ENCODE measurements at regions not wholly inside any gene's neighbourhood (a gene's known extent, or its start where the extent isn't known, plus 50 kb on each side); places are given as distances from the start of the nearest gene placed in this dataset.
A peak's percentile ranks its signal among the peaks of the same experiment; 100 is the strongest.

DNA sequence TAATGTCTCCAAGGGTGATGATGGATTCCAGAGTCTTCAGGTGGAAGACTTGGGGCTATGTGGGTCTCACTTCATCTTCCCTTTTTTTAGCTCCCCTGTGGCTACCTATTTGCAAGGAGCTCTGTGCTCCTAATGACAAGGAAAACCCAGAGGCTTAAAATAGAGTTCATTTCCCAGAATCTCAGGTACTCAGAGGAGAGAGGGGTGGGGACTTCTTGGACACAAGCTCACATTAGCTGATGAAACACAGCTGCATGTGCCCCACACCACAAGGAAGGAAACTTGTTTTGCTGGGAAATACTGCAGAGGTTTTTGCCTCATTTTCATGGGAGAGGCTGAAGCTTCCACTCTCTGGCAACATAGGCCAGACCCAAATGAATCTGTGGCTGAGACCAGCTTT lies 138.6 kb upstream of the SLC1A4 start:
- no peak overlapping the region for H2AFZ ChIP-seq (ENCODE audit: low read depth, low read length)
- H3K36me3 ChIP-seq (ENCODE audit: insufficient read depth, low read length): no peaks in the 10 kb centered on the region
- H3K4me1 ChIP-seq (ENCODE audit: insufficient read depth, low read length): peaks cover 25% of the 10 kb centered on the region
- no peaks in the 10 kb centered on the region for H3K9me3 ChIP-seq (ENCODE audit: low read length)
- H3K27me3 ChIP-seq (ENCODE audit: insufficient read depth, low read length): no peaks in the 10 kb centered on the region
- no peak overlapping the region for H3K4me3 ChIP-seq (ENCODE audit: low read length)

DNA sequence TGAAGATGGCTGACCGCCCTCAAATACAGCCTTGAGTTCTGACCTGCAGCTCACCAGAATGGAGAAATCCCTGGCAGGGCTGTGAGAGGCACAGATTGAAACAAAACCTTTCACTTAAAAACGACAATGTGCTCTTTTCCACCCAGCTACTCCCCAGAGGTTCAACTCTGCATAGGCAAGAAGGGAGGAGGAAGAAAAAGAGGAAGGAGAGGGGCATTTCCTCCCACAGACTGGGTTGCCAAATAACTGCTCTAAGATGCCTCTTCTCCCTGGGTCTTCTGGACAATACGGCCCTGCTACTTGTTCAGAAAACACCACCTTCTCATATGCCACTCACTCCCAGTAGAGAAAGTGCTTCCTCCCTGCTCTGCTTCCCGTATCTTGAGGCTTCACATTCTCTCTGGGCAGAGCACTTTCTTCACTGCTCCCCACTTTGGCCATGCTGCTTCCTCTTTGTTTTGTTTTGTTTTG lies 136.4 kb upstream of the SLC1A4 start:
- Histone ChIP-seq H3K36me3 (ENCODE audit: insufficient read depth, low read length) (no peaks in the 10 kb centered on the region), H3K4me1 (ENCODE audit: insufficient read depth, low read length) (peaks cover 15% of the 10 kb centered on the region), H2AFZ (ENCODE audit: low read depth, low read length) (no peak overlapping the region), H3K27me3 (ENCODE audit: insufficient read depth, low read length) (no peaks in the 10 kb centered on the region), H3K9me3 (ENCODE audit: low read length) (no peaks in the 10 kb centered on the region), H3K4me3 (ENCODE audit: low read length) (no peak overlapping the region)

DNA sequence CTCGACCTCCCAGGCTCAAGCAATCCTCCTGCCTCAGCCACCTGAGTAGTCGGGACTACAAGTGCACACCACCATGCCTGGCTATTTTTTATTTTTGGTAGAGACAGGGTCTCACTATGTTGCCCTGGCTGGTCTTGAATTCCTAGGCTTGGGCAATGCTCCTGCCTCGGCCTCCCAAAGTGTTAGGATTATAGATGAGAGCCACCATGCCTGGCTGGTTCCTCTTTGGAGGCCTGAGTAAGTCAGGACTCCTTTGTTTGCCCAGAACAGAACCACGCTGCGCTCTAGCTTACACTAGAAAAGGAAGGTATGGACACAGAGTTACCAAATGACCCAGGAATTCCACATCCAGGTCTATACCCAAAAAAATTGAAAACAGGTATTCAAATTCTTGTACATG lies 135.9 kb upstream of the SLC1A4 start:
- Histone ChIP-seq H2AFZ (ENCODE audit: low read depth, low read length) (no peak overlapping the region), H3K27me3 (ENCODE audit: insufficient read depth, low read length) (no peaks in the 10 kb centered on the region), H3K4me1 (ENCODE audit: insufficient read depth, low read length) (peaks cover 20% of the 10 kb centered on the region), H3K36me3 (ENCODE audit: insufficient read depth, low read length) (no peaks in the 10 kb centered on the region), H3K4me3 (ENCODE audit: low read length) (no peak overlapping the region), H3K9me3 (ENCODE audit: low read length) (no peaks in the 10 kb centered on the region)

DNA sequence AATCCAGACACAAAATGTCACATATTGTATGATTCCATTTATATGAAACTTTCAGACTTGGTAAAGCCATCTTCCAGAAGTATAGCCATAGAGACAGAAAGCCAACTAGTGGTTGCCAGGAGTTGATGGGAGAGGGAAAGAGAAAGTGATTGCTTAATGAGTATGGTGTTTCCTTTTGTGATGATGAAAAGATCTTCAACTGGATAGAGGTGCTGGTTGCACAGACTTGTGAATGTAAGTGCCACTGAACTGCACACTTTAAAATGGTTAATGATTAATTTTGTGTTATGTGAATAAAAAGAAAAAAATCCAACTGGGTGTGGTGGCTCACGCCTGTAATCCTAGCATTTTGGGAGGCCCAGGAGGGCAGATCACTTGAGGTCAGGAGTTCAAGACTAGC lies 135.3 kb upstream of the SLC1A4 start:
- Histone ChIP-seq H3K27me3 (ENCODE audit: insufficient read depth, low read length) (no peaks in the 10 kb centered on the region), H2AFZ (ENCODE audit: low read depth, low read length) (no peak overlapping the region), H3K9me3 (ENCODE audit: low read length) (no peaks in the 10 kb centered on the region), H3K4me1 (ENCODE audit: insufficient read depth, low read length) (peaks cover 26% of the 10 kb centered on the region), H3K4me3 (ENCODE audit: low read length) (no peak overlapping the region), H3K36me3 (ENCODE audit: insufficient read depth, low read length) (no peaks in the 10 kb centered on the region)

DNA sequence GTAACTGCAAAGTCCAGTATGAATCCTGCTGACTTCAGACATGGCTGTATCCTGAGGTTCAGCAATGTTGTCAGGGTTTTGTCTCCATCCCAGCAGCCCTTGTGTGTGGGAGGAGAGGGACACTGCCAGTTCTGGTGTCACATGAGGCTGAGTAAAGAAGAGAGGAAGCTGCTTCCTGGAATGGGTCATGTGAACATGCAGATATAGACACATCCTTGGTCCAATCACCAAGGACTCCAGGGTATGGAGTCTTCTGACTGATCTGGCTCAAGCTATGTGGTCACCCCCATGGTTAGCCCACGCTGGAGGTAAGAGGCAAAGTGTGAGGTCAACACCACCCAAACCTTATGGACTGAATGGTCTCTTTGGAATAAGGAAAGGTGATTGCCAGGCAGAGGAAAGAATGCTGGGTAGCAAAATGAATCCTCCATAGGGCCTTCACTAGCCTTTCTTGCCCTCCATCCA lies 134.4 kb upstream of the SLC1A4 start:
- H3K4me3 ChIP-seq (ENCODE audit: low read length): no peak overlapping the region
- no peaks in the 10 kb centered on the region for H3K9me3 ChIP-seq (ENCODE audit: low read length)
- H3K36me3 ChIP-seq (ENCODE audit: insufficient read depth, low read length): no peaks in the 10 kb centered on the region
- H3K27me3 ChIP-seq (ENCODE audit: insufficient read depth, low read length): no peaks in the 10 kb centered on the region
- H2AFZ ChIP-seq (ENCODE audit: low read depth, low read length): no peak overlapping the region
- peaks cover 29% of the 10 kb centered on the region for H3K4me1 ChIP-seq (ENCODE audit: insufficient read depth, low read length)

DNA sequence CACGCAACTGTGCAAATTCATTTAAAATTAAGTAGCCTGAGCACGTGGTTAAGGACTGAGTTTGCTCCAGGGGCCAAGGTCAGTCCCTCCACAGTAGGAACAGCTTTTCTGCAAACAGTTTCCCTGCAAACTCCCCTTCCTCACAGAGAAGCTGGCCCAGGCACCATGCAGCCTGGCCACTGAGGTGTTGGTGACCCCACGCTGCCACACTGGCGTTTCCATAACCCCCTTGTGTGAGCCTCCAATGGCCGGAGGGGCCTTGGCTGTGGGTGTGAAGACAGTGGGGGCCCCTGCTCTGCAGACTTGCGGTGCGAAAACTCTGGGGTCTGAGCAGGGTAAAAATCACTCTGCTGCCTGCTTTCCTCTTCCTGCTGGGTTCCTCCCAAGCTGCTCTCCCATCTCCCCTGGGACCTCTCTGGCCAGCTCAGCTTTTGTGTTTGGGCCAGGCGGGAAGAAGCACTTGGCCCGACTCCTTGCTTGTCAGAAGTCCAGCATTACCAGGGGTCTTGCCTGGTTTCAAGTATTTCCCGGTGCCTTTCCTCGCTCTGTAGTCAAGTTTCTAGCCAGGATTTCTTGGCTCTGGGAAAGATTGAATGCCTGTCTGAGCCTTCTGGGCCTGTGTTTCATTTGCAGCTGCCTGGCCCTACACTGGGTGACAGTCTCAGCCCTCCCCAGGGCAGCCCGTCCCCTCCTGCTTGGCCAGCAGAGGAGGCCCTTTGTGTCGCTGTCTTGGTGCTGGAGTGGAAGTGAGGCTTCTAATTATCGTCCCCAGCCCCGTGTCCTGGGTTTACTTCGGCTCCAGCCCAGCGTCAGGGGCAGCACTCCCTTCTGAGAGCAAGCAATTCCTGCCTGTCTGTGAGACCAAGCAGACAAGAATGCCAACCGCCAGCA lies 131.4 kb upstream of the SLC1A4 start:
- no peaks in the 10 kb centered on the region for H3K27me3 ChIP-seq (ENCODE audit: insufficient read depth, low read length)
- H3K36me3 ChIP-seq (ENCODE audit: insufficient read depth, low read length): no peaks in the 10 kb centered on the region
- H3K9me3 ChIP-seq (ENCODE audit: low read length): no peaks in the 10 kb centered on the region
- H2AFZ ChIP-seq (ENCODE audit: low read depth, low read length): peak overlapping the region; percentile 17
- peaks cover 28% of the 10 kb centered on the region for H3K4me1 ChIP-seq (ENCODE audit: insufficient read depth, low read length)
- H3K4me3 ChIP-seq (ENCODE audit: low read length): no peak overlapping the region

DNA sequence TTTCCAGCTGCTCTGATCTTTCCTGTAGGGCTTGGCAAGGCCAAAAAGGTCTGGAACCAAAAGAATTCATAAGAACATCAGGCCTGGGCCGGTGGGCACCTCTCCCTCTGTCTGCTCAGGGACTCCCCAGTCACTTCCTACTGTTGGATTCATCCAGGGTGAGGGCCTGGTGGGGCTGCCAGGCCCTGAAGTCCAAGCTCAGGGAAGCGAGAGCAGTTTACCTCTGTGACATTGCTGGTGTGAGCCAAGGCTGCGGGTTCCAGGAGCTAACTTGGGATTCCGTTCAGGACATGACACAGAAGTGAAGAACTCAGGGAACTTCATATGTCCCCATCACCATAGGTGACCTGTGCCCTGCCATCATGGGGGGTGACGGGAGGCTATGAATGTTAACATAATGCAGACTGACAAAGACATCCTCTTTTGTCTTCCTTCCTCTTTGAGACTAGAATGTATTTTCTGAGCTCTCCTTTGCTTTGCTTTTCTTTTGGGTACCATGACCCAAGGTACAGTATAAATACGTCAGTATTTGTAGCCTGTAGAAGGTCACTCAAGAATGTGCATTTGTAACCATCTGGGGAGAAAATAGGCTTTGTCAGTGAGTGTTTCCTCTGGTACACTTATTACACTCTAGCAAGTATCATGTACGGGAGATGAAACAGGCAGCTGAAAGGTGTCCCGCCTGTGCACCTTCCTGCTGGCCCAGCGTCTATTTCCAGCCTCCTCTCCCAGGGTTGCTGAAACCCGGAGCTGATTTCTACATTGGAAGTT lies 130.5 kb upstream of the SLC1A4 start:
- no peaks in the 10 kb centered on the region for H3K27me3 ChIP-seq (ENCODE audit: insufficient read depth, low read length)
- H3K4me1 ChIP-seq (ENCODE audit: insufficient read depth, low read length): peaks cover 25% of the 10 kb centered on the region
- peak overlapping the region; percentile 17 for H2AFZ ChIP-seq (ENCODE audit: low read depth, low read length)
- no peaks in the 10 kb centered on the region for H3K9me3 ChIP-seq (ENCODE audit: low read length)
- H3K36me3 ChIP-seq (ENCODE audit: insufficient read depth, low read length): no peaks in the 10 kb centered on the region
- no peak overlapping the region for H3K4me3 ChIP-seq (ENCODE audit: low read length)

DNA sequence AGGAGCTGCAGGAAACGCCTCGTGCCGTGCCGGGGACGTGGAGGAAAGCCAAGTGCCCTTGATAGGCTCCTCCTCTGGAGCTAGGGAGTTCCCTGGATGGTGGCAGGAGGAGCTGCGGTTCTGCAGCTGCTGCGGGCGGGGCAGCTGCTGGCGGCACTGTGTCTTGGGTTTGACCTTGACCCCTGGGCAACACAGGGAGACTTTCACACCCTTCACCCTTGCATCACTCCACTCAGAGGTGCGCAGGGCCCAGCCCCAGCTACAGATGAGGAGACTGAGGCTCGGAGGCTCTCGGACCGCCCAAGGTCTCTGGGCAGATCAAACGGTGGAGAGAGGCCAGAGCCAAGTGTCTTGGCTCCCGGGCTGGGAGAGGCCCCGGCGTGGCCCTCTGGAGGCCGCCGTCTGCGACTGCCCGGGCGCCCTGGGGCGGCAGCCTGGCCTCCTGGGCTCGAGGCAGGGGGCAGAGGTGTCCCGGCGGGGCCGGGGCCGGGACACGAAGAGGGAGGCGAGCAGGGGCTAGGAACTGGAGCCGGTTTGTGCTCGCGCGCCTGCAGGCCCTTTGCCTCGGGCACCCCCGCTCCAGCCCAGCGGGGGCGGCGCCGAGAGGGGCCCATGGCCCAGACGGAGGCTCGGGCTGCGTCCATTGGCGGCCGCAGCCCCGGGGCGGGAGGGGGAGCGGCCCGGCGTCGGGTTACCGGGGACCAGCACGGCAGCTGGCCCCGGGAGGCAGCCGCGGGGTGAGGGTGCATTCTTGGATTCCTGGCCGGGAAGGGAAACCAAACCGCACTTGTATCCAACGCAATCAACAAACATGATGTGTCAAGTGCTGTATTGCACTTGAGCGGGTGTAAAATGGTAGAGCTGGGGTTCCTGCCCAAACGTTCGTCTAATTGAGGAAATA lies 129.6 kb upstream of the SLC1A4 start:
- H3K36me3 ChIP-seq (ENCODE audit: insufficient read depth, low read length): no peaks in the 10 kb centered on the region
- no peak overlapping the region for H2AFZ ChIP-seq (ENCODE audit: low read depth, low read length)
- no peaks in the 10 kb centered on the region for H3K9me3 ChIP-seq (ENCODE audit: low read length)
- no peak overlapping the region for H3K4me3 ChIP-seq (ENCODE audit: low read length)
- no peaks in the 10 kb centered on the region for H3K27me3 ChIP-seq (ENCODE audit: insufficient read depth, low read length)
- peaks cover 32% of the 10 kb centered on the region for H3K4me1 ChIP-seq (ENCODE audit: insufficient read depth, low read length)

DNA sequence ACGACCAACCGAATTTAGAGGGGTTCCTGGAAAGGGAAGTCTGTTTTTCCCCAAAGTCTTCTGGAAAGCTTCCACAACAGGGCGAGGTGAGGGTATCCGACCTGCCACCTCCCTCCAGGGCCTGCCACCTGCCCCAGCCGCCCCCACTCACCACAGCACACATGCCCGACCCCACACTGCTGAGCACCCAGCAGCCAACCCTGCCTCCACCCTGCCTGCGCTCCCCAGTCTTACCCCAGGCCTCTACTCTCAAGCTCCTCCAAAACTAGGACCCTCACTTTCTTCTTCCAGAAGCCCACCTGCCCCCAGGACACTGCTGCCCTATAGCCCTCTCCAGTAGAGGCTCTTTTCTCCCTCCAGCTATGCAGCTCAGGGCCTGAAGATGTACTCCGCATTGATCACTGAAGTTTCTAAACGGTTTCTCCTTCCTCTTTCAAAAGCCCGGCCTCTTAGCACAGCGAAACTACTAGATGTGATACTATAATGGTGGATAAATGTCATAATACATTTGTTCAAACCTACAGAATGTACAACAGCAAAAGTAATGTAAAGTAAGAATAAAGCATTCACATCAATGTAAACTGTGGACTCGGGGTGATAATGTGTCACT lies 128.8 kb upstream of the SLC1A4 start:
- Histone ChIP-seq H3K4me1 (ENCODE audit: insufficient read depth, low read length) (peaks cover 32% of the 10 kb centered on the region), H3K27me3 (ENCODE audit: insufficient read depth, low read length) (no peaks in the 10 kb centered on the region), H2AFZ (ENCODE audit: low read depth, low read length) (no peak overlapping the region), H3K4me3 (ENCODE audit: low read length) (no peak overlapping the region), H3K36me3 (ENCODE audit: insufficient read depth, low read length) (no peaks in the 10 kb centered on the region), H3K9me3 (ENCODE audit: low read length) (no peaks in the 10 kb centered on the region)

DNA sequence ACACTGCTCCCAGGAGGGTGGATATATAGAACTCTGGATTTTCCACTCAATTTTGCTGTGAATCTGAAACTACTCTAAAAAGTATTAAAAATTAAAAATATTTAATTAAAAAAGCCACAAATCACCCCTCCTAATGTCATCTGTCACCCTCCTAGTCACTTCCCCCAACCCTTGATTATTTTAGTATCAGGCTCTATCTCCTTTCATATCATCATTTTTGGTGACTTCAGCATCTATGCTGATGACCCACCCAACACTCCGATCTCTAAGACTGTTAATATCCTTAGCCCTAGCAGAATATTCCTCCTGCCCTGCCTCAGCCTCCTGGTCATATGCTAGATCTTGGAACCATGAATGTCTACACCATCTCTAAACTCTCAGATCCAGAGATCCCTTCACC lies 128.3 kb upstream of the SLC1A4 start:
- H3K36me3 ChIP-seq (ENCODE audit: insufficient read depth, low read length): no peaks in the 10 kb centered on the region
- H3K4me3 ChIP-seq (ENCODE audit: low read length): no peak overlapping the region
- no peaks in the 10 kb centered on the region for H3K27me3 ChIP-seq (ENCODE audit: insufficient read depth, low read length)
- H2AFZ ChIP-seq (ENCODE audit: low read depth, low read length): no peak overlapping the region
- peaks cover 32% of the 10 kb centered on the region for H3K4me1 ChIP-seq (ENCODE audit: insufficient read depth, low read length)
- H3K9me3 ChIP-seq (ENCODE audit: low read length): no peaks in the 10 kb centered on the region

DNA sequence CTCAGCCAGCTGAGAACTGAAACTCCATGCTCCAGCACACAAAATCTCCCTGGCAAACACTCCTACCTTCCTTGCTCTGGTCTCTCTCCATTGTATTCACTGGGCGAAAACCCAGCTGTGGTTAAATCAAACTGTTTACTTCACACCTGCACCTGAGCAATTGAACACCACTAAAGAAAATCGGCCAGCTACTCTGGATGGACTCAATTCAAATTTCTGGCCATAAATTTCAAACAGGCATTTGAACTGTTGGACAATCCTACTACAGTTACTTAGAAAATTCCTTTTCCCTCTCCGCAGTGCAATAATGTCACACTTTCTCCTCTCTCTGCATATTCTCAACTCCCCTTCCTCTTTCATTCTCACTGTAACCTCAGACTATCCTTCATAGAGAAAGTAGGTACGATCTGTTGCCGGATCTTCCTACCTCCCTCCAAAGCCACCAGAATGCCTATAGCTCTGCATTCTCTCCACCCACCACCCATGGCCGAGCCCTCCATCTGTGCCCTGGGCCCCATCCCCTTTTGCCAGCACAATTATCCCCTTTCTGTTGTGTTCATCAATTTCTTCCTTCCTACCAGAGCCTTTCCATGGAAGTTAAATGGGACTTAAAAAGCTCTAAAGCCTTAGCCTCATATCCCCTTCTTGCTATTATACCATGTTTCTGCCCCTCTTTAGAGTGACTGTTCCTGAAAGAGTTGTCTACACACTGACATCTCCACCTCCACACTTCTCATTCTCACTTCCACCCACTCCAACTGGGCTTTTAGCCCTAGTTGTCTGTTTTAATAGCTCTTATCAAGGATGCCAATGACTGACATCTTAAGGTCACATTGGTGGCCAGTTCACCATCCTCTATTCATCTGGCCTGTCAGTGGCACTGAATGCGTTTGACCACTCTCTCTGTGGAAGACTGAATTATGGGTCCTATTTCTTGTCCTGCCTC lies 127.5 kb upstream of the SLC1A4 start:
- Histone ChIP-seq H3K27me3 (ENCODE audit: insufficient read depth, low read length) (no peaks in the 10 kb centered on the region), H3K36me3 (ENCODE audit: insufficient read depth, low read length) (no peaks in the 10 kb centered on the region), H2AFZ (ENCODE audit: low read depth, low read length) (no peak overlapping the region), H3K9me3 (ENCODE audit: low read length) (no peaks in the 10 kb centered on the region), H3K4me3 (ENCODE audit: low read length) (no peak overlapping the region), H3K4me1 (ENCODE audit: insufficient read depth, low read length) (peaks cover 32% of the 10 kb centered on the region)

Measured in neuron (in vitro differentiated cells).